D721Med (cell line): ENCODE measurements at regions not wholly inside any gene's neighbourhood (a gene's known extent, or its start where the extent isn't known, plus 50 kb on each side); places are given as distances from the start of the nearest gene placed in this dataset.

Source experiments
- DNase-seq: peaks from one replicate; pipeline ENCODE4 v3.0.0; 2011; ENCODE audit warnings: low spot score; ENCODE audit not compliant: insufficient read length
- FAIRE-seq: peaks from 2 replicates; lab custom pipeline; 2011; peaks lifted over from hg19 to GRCh38; lab: Jason Lieb, UNC
- CTCF ChIP-seq: IDR thresholded peaks from 2 replicates; pipeline ENCODE4 v1.5.1; 2012; ENCODE audit warnings: mild to moderate bottlenecking, control low read depth; ENCODE audit not compliant: insufficient read depth; ENCODE audit errors: missing control alignments

- DNase-seq (no peak), FAIRE-seq (no peak)
- TF ChIP-seq CTCF = peak; percentile 93
Measured at GRCh38 chr17:77011173-77012011, 129.4 kb upstream of the SEC14L1 start.

- no peak for DNase-seq
Measured at GRCh38 chr17:77018504-77018903, 122.3 kb upstream of the SEC14L1 start.

GRCh38 chr17:77019893-77020379 lies 120.8 kb upstream of the SEC14L1 start:
- no peak for TF ChIP-seq CTCF
- DNase-seq = no peak
- FAIRE-seq = no peak

More at GRCh38 chr17:77018504-77018903, 122.3 kb upstream of the SEC14L1 start:
- no peak for TF ChIP-seq CTCF
- FAIRE-seq = no peak

GRCh38 chr17:77020973-77021372 lies 119.8 kb upstream of the SEC14L1 start:
- TF ChIP-seq CTCF = no peak
- no peak for FAIRE-seq
- no peak for DNase-seq

DNA sequence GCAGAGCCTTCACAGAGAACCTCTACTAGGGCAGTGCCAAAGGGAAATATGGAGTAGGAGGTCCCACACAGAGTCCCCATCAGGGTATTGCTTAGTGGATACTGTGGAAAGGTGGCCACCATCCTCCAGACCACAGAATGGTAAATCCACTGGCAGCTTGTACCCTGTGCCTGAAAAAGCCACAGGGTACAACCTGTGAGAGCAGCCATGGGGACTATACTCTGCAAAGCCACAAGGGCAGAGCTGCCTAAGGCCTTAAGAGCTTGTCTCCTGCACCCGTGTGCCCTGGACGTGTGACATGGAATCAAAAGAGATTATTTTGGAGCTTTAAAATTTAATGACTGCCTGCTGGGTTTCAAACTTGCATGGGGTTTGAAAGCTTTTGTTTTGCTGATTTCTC lies 118.0 kb upstream of the SEC14L1 start:
- DNase-seq (no peak), FAIRE-seq (no peak)
- TF ChIP-seq CTCF = no peak

- DNase-seq (no peak), FAIRE-seq (no peak)
- TF ChIP-seq CTCF = no peak
Measured at GRCh38 chr17:77025781-77026180, 115.0 kb upstream of the SEC14L1 start.
